Adipocyte (in vitro differentiated cells): ENCODE measurements at regions not wholly inside any gene's neighbourhood (a gene's known extent, or its start where the extent isn't known, plus 50 kb on each side); places are given as distances from the start of the nearest gene placed in this dataset.
A peak's percentile ranks its signal among the peaks of the same experiment; 100 is the strongest.
"Not testable (repeated sequence)": the region's sequence is repeated elsewhere in the genome, so short reads cannot be mapped to it uniquely, and the experiment has no call there.

ENCODE experiments used
- DNase-seq: peaks from one replicate; pipeline ENCODE4 v3.0.0-alpha.2; 2015; ENCODE audit warnings: low read depth
- H3K27me3 ChIP-seq: replicated peaks from 2 replicates; pipeline ENCODE4 v1.7.0; 2013; ENCODE audit warnings: mild to moderate bottlenecking, low read length, moderate library complexity; ENCODE audit not compliant: control insufficient read depth, insufficient read depth
- H3K36me3 ChIP-seq: 2 replicates; pipeline ENCODE4 v1.7.0; 2013; ENCODE audit warnings: low read length, mild to moderate bottlenecking, moderate library complexity; ENCODE audit not compliant: control insufficient read depth, insufficient read depth, severe bottlenecking
- H3K4me1 ChIP-seq: 2 replicates; pipeline ENCODE4 v1.7.0; 2013; ENCODE audit warnings: mild to moderate bottlenecking, low read length, moderate library complexity; ENCODE audit not compliant: control insufficient read depth, insufficient read depth
- H3K4me3 ChIP-seq: 2 replicates; pipeline ENCODE4 v1.7.0; 2013; ENCODE audit warnings: mild to moderate bottlenecking, low read length, moderate library complexity
- H3K9ac ChIP-seq: 2 replicates; pipeline ENCODE4 v1.7.0; 2013; ENCODE audit warnings: mild to moderate bottlenecking, low read length, moderate library complexity
- H3K9me3 ChIP-seq: 2 replicates; pipeline ENCODE4 v1.7.0; 2013; ENCODE audit warnings: mild to moderate bottlenecking, low read length, moderate library complexity; ENCODE audit not compliant: control insufficient read depth

DNA sequence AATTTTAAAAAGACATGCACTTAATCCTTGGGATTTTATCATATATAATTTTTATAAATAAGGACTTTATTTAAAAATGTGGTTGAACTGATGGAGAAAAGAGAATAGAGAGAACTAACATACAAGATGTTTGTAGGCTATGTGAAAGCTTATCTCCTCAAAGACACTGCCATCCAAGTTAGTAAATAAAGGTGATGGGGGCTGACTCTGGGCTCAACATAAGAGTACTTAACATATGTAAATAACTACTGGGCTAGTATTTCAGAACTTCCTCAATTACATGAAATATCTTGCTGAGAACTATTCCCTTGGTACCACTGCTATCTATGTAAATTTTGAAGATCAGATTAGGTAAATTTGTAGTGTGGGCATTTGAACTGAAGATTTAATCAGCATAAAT, 1017.3 kb upstream of the PCDH20 start:
- no peaks in the 10 kb centered on the region for H3K27me3 ChIP-seq
- no peaks in the 10 kb centered on the region for H3K4me1 ChIP-seq
- no peak for DNase-seq
- H3K9me3 ChIP-seq = no peaks in the 10 kb centered on the region
- H3K4me3 ChIP-seq = no peak overlapping the region
- no peaks in the 10 kb centered on the region for H3K36me3 ChIP-seq
- H3K9ac ChIP-seq = no peak overlapping the region

DNA sequence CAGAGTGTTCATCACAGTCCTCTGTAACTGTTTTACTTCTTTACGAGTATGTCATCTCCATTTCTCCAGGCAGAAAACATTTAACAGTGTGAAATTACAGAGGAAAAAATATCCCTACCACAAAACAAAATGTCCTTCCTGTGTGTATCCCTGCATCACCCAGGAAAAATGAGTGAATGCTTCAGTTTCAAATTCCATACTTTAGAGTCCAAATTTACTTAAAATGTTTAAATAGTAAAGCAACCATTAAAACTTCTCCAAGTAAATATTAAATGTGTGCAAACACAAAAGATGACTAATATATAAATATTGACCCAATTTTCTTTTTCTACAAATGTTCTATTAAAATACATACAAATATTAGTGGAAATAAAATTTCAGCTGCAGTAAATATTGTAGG, 1016.6 kb upstream of the PCDH20 start:
- no peak for DNase-seq
- Histone ChIP-seq H3K9me3 (no peaks in the 10 kb centered on the region), H3K9ac (no peak overlapping the region), H3K4me3 (no peak overlapping the region), H3K27me3 (no peaks in the 10 kb centered on the region), H3K36me3 (no peaks in the 10 kb centered on the region), H3K4me1 (no peaks in the 10 kb centered on the region)

DNA sequence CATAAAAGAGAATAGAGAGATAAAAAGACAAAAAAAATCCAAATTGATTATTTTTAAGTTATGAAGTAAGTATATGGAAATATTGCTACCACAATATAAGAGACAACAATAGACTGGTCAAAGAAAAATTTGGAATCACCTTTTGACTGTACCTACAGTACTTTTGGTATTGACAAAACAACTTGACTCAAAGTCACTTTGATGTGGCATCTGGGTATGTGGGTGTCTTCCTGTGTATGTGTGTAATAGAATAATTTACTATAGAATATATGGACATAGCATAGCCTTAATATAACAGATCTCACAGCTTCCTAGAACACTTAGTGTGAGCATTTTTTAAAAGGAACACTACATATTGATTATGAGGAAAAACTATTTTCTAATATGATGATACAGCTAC, 1016.2 kb upstream of the PCDH20 start:
- H3K9ac ChIP-seq = no peak overlapping the region
- no peaks in the 10 kb centered on the region for H3K4me1 ChIP-seq
- DNase-seq = no peak
- H3K27me3 ChIP-seq = no peaks in the 10 kb centered on the region
- no peaks in the 10 kb centered on the region for H3K9me3 ChIP-seq
- H3K36me3 ChIP-seq = no peaks in the 10 kb centered on the region
- H3K4me3 ChIP-seq = no peak overlapping the region

DNA sequence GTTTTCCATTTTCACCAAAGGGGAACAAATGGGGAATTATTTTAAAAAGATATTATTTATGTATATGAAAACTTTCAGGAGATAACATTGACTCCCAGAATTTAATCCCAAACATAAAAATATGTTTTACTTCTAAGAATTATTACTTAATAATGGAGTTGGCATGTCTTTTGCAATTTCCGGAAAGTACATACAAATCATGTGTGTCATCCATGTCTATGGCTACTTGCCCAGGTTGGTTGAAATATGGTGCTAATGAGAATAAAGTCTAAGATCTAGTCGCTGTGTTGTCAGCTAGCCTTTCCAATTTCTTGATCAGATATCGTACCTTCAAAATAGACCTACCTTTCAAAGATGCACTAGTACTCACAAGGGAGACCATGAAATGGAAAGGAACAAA, 1003.2 kb upstream of the PCDH20 start:
- no peak for DNase-seq
- Histone ChIP-seq H3K4me1 (peaks cover 12% of the 10 kb centered on the region), H3K36me3 (no peaks in the 10 kb centered on the region), H3K4me3 (peak overlapping the region; percentile 43), H3K27me3 (no peaks in the 10 kb centered on the region), H3K9ac (no peak overlapping the region), H3K9me3 (no peaks in the 10 kb centered on the region)

DNA sequence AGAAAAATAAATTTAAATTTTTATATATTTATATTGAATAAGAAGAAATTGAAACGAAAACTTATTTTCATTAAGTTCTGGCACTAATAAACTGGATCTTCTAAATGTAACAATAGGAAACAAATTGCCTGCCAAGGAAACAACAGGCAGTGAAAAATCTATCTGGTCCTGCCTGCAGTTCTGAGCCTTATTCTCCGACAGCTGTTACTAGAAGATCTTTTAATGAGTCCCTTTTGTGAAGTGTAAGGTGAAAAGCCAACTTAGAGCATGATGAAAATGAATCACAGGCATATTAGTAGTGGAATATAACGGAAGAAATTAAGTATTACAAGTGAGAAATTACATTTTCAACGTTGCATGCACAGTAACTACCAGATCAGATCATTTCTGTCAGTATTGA, 1002.7 kb upstream of the PCDH20 start:
- Histone ChIP-seq H3K9ac (no peak overlapping the region), H3K4me1 (peaks cover 12% of the 10 kb centered on the region), H3K9me3 (no peaks in the 10 kb centered on the region), H3K36me3 (no peaks in the 10 kb centered on the region), H3K27me3 (no peaks in the 10 kb centered on the region), H3K4me3 (peak overlapping the region; percentile 43)
- no peak for DNase-seq

DNA sequence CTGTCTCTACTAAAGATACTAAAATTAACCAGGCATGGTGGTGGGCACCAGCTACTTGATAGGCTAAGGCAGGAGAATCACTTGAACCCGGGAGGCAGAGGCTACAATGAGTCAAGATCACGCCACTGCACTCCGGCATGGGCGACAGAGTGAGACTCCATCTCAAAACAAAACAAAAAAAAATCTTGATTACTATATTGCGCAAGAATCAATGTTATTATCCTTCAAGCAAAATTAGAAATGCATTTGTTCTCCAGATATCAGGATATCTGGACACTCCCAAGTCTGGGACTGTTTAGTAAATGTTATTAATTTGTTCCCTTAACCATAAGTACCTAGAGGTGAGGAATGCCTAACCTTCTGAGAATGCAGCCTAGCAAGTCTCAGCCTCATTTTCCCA, 992.2 kb upstream of the PCDH20 start:
- no peak overlapping the region for H3K9ac ChIP-seq

DNA sequence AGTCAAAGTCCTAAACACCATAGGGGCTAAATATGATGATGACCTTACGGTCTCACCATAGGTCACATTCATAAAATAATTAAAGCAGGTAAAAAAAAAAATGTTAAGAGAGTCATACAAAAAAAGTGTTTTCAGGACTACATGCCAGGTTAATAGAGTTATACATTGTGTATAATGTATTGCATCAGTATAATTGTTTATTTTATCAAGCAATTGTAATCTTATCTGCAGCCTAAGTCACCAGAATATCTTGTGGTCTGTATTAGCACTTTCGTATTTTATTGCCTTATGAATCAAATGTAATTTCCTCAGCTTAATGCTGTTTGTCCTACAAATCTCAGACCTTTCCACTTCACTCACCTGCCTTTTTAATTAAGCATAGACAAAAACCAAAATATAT, 972.9 kb upstream of the PCDH20 start:
- H3K36me3 ChIP-seq = no peaks in the 10 kb centered on the region
- no peak for DNase-seq
- no peaks in the 10 kb centered on the region for H3K27me3 ChIP-seq
- peaks cover 6% of the 10 kb centered on the region for H3K4me1 ChIP-seq
- H3K4me3 ChIP-seq = no peak overlapping the region
- no peaks in the 10 kb centered on the region for H3K9me3 ChIP-seq
- no peak overlapping the region for H3K9ac ChIP-seq

More for the DNA sequence above, 992.2 kb upstream of the PCDH20 start:
- Histone ChIP-seq H3K4me3 (no peak overlapping the region), H3K36me3 (no peaks in the 10 kb centered on the region), H3K27me3 (no peaks in the 10 kb centered on the region), H3K4me1 (no peaks in the 10 kb centered on the region), H3K9me3 (no peaks in the 10 kb centered on the region)
- DNase-seq = no peak

DNA sequence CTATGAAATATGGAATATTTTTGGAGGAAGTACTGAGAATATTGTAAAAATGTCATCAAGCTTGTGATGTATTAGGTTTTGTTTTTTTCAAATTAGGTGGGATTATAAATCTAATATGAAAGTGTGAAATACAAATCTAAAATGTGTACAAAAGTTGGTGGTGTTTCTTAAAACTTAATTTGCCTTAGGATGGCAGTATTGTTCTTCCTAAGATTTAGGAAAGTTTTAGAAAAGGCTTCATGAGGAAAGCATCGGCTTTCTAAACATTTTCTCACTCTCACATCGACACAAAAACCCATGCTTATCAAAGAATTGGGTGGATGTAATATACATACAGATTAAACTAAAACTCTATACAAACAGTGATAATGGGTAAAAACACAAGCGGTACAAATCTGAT, 972.0 kb upstream of the PCDH20 start:
- no peaks in the 10 kb centered on the region for H3K9me3 ChIP-seq
- H3K4me1 ChIP-seq = peaks cover 6% of the 10 kb centered on the region
- no peaks in the 10 kb centered on the region for H3K27me3 ChIP-seq
- H3K36me3 ChIP-seq = no peaks in the 10 kb centered on the region
- H3K9ac ChIP-seq = no peak overlapping the region
- DNase-seq = peak; percentile 74
- H3K4me3 ChIP-seq = peak overlapping the region; percentile 22

DNA sequence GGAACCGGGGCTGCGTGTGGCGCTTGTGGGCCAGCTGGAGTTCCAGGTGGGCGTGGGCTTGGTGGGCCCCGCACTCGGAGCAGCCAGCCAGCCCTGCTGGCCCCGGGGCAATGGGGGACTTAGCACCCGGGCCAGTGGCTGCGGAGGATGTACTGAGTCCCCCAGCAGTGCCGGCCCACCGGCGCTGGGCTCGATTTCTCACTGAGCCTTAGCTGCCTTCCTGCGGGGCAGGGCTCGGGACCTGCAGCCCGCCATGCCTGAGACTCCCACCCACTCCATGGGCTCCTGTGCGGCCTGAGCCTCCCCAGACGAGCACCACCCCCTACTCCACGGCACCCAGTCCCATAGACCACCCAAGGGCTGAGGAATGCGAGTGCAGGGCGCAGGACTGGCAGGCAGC, 963.6 kb upstream of the PCDH20 start:
- H3K27me3 ChIP-seq, H3K36me3 ChIP-seq, H3K4me3 ChIP-seq, H3K9me3 ChIP-seq, H3K4me1 ChIP-seq, H3K9ac ChIP-seq, DNase-seq: not testable (repeated sequence)

DNA sequence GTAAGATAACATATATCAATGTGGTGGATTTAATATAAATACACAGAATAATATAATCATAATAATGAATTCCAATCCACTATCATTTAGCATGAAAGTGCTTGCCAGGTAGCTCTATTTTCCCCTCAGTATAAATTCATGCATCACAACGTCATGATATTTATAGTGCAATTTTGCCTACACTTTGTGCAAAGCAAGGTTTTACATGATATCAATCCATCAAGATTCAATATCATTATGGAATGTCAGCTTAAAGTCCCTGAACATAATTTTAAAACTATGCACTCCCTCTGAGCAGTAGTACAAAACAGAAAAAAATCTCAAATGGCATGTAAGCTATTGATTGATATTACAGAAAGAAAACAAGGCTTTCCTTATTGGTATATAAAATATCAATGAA, 962.2 kb upstream of the PCDH20 start:
- no peaks in the 10 kb centered on the region for H3K4me1 ChIP-seq
- no peak for DNase-seq
- H3K4me3 ChIP-seq = no peak overlapping the region
- no peaks in the 10 kb centered on the region for H3K36me3 ChIP-seq
- H3K27me3 ChIP-seq = no peaks in the 10 kb centered on the region
- no peak overlapping the region for H3K9ac ChIP-seq
- H3K9me3 ChIP-seq = no peaks in the 10 kb centered on the region

DNA sequence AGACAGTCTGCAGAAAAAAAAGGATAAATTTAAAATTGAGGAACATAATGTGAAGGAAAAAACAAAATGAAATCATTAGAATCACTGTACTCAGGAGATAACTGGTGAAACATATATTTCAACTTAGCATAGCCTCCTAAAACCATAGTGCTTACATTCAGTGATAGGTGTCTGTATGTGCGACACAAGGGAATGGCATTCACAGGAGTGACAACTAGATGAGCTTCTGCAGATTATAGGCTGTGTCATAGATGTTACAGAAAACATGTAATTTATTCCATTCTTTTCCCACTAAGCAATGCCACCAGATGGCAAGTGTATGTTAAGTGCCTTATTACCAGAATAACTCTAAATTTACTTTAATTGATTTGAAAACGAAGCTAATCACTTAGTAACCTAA, 960.0 kb upstream of the PCDH20 start:
- Histone ChIP-seq H3K9ac (no peak overlapping the region), H3K4me1 (no peaks in the 10 kb centered on the region), H3K27me3 (no peaks in the 10 kb centered on the region), H3K9me3 (no peaks in the 10 kb centered on the region), H3K4me3 (no peak overlapping the region), H3K36me3 (no peaks in the 10 kb centered on the region)
- DNase-seq = no peak

DNA sequence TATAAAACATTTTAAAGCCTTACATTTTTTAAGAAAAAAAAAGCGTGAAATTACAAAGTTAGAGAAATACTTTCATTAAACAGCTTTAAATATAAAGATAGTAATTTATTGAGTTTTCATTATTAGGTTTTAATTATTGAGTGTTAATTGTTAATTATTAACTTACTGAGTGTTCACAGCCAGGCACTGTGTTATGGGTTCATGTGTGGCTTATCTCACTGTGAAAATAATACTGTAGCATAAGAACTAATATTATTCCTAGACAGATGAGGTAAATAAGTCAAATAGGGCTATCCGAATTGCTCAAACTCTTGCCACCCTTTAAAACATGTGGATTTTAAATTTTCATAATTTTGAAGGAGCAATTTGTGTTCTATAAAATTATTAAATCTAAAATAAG, 956.1 kb upstream of the PCDH20 start:
- no peak for DNase-seq
- no peaks in the 10 kb centered on the region for H3K9me3 ChIP-seq
- no peaks in the 10 kb centered on the region for H3K36me3 ChIP-seq
- H3K4me3 ChIP-seq = no peak overlapping the region
- H3K27me3 ChIP-seq = no peaks in the 10 kb centered on the region
- H3K4me1 ChIP-seq = no peaks in the 10 kb centered on the region
- no peak overlapping the region for H3K9ac ChIP-seq
